HUES6 (cell line): ENCODE measurements at regions not wholly inside any gene's neighbourhood (a gene's known extent, or its start where the extent isn't known, plus 50 kb on each side); places are given as distances from the start of the nearest gene placed in this dataset.

Experiments used
- H3K27ac ChIP-seq: 2 replicates; pipeline ENCODE4 v1.7.0; 2013; ENCODE audit warnings: low read depth, mild to moderate bottlenecking, low read length, inconsistent platforms
- H3K27me3 ChIP-seq: 2 replicates; pipeline ENCODE4 v1.6.1; 2013; ENCODE audit warnings: low read length; ENCODE audit not compliant: control insufficient read depth, insufficient read depth
- H3K36me3 ChIP-seq: 2 replicates; pipeline ENCODE4 v1.6.1; 2013; ENCODE audit warnings: low read length; ENCODE audit not compliant: control insufficient read depth, insufficient read depth
- H3K4me1 ChIP-seq: 2 replicates; pipeline ENCODE4 v1.6.1; 2013; ENCODE audit warnings: low read length; ENCODE audit not compliant: control insufficient read depth, insufficient read depth
- H3K4me3 ChIP-seq: 2 replicates; pipeline ENCODE4 v1.5.1; 2013; ENCODE audit warnings: low read depth, low read length
- H3K9ac ChIP-seq: one replicate; pipeline ENCODE4 v1.6.1; 2013; ENCODE audit warnings: mild to moderate bottlenecking, low read length
- H3K9me3 ChIP-seq: 2 replicates; pipeline ENCODE4 v1.6.1; 2013; ENCODE audit warnings: low read depth, low read length; ENCODE audit not compliant: control insufficient read depth, insufficient read depth

GRCh38 chr1:55696891-55697290, 481.7 kb upstream of the USP24 start:
- Histone ChIP-seq H3K4me3 (no peak overlapping the region), H3K9me3 (no peaks in the 10 kb centered on the region), H3K27me3 (peaks cover 25% of the 10 kb centered on the region; the same call in 1 of the 2 replicates), H3K27ac (no peak overlapping the region), H3K9ac (no peak overlapping the region), H3K36me3 (no peaks in the 10 kb centered on the region), H3K4me1 (no peaks in the 10 kb centered on the region)

DNA sequence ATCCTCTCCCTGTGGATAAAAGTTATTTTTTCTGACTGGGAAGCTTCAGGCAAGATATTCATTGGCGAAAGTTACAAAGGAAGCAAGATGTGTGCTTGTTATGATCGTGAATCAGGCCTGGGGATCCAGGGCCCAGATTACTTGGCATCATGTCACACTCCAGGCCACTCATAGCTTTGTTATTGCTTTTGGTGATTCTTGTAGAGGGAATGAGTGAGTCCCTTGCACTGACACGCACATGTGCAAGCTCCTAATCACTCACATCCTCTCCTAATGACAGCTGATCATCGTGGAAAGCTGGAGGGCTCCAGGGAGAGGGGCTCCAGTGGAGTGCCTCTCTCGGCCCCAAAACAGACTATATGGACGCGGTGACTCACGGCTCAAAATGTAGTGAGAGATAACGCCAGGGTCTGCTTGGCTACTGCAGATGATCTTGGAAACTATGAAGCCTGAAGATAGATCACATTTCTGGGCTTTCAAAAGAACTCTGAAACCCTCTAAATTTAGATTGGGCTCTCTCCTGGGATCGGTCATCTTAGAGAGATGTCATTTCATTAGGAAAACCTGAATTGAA, 481.1 kb upstream of the USP24 start:
- Histone ChIP-seq H3K36me3 (no peaks in the 10 kb centered on the region), H3K9me3 (no peaks in the 10 kb centered on the region), H3K4me3 (no peak overlapping the region), H3K27ac (no peak overlapping the region), H3K27me3 (peaks cover 25% of the 10 kb centered on the region; the same call in 1 of the 2 replicates), H3K4me1 (0 out of 2 replicates have a peak, but pooled peaks cover 5% of the 10 kb centered on the region), H3K9ac (no peak overlapping the region)

- no peaks in the 10 kb centered on the region for H3K9me3 ChIP-seq
- H3K9ac ChIP-seq = no peak overlapping the region
- no peaks in the 10 kb centered on the region for H3K36me3 ChIP-seq
- no peak overlapping the region for H3K4me3 ChIP-seq
- no peak overlapping the region for H3K27ac ChIP-seq
- H3K27me3 ChIP-seq = peaks cover 28% of the 10 kb centered on the region; the same call in 1 of the 2 replicates
- 0 out of 2 replicates have a peak, but pooled peaks cover 5% of the 10 kb centered on the region for H3K4me1 ChIP-seq
Measured at GRCh38 chr1:55695552-55695951, 480.4 kb upstream of the USP24 start.

DNA sequence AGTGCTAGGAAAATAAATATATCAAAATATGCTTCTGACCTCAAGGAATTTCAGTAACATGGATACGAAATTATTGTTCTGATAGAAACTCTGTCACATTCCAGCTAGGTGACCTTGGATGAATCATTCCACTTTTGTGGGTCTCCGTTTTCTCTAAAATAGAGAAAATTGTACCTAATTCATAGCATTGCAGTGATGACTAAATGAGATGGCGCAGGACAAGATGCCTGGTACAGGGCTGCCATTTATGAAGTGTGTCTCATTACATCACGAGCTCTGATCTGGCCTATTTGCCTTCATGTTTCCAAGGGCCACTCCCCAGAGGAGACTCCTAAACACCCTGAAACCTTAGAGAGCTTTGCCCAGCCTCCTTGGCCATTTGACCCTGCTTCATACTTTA, 480.0 kb upstream of the USP24 start:
- no peak overlapping the region for H3K4me3 ChIP-seq
- H3K9ac ChIP-seq = no peak overlapping the region
- 0 out of 2 replicates have a peak, but pooled peaks cover 5% of the 10 kb centered on the region for H3K4me1 ChIP-seq
- H3K9me3 ChIP-seq = no peaks in the 10 kb centered on the region
- H3K27ac ChIP-seq = no peak overlapping the region
- no peaks in the 10 kb centered on the region for H3K36me3 ChIP-seq
- H3K27me3 ChIP-seq = peaks cover 31% of the 10 kb centered on the region; the same call in 1 of the 2 replicates

GRCh38 chr1:55694310-55694801, 479.2 kb upstream of the USP24 start:
- no peaks in the 10 kb centered on the region for H3K9me3 ChIP-seq
- H3K27me3 ChIP-seq = peaks cover 37% of the 10 kb centered on the region; the same call in 1 of the 2 replicates
- no peaks in the 10 kb centered on the region for H3K36me3 ChIP-seq
- H3K4me3 ChIP-seq = no peak overlapping the region
- 0 out of 2 replicates have a peak, but pooled peaks cover 5% of the 10 kb centered on the region for H3K4me1 ChIP-seq
- H3K9ac ChIP-seq = no peak overlapping the region
- no peak overlapping the region for H3K27ac ChIP-seq

DNA sequence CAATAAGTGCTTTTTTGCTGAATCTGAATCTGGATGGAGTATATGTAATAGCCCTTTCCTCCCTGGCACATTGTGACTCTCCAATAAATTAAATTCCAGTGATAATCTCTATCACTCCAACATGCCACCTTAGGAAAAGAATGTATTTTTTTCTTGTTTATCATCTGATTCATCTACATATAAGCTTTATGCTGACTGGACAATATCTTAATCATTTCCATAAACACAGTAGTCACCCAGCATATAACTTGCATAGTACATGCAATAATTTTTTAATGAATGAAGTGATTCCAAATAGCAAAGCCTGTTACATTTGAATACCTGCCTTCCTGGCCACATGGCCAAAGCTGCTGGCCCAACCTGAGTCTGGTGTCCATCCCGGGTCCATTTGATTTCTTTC, 477.6 kb upstream of the USP24 start:
- H3K9me3 ChIP-seq = no peaks in the 10 kb centered on the region
- H3K4me3 ChIP-seq = no peak overlapping the region
- 0 out of 2 replicates have a peak, but pooled peaks cover 5% of the 10 kb centered on the region for H3K4me1 ChIP-seq
- no peak overlapping the region for H3K9ac ChIP-seq
- H3K27me3 ChIP-seq = peaks cover 39% of the 10 kb centered on the region; the same call in 1 of the 2 replicates
- H3K36me3 ChIP-seq = no peaks in the 10 kb centered on the region
- no peak overlapping the region for H3K27ac ChIP-seq

GRCh38 chr1:55690366-55690765, 475.2 kb upstream of the USP24 start:
- Histone ChIP-seq H3K27ac (no peak overlapping the region), H3K4me3 (no peak overlapping the region), H3K9ac (no peak overlapping the region), H3K36me3 (no peaks in the 10 kb centered on the region), H3K27me3 (peaks cover 39% of the 10 kb centered on the region; the same call in 1 of the 2 replicates), H3K4me1 (0 out of 2 replicates have a peak, but pooled peaks cover 5% of the 10 kb centered on the region), H3K9me3 (no peaks in the 10 kb centered on the region)

DNA sequence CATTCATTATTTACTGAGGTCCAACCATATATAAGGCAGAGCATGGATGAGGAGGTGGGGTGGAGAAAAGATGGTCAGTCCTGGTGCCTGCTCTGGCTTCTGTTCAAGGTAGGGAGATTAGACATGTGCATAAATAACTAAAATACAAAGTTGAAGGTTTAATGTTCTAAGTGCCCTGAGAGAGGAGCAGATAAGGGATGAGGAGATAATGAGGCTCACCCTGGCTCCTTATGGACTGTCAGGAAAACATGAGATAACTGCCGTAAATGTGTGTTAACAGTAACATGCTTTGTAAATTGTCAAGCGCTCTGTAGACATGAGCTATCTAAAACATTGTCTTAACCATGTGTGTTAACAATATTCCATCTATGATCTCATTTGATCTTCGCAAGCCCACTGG, 474.6 kb upstream of the USP24 start:
- H3K27me3 ChIP-seq = peaks cover 38% of the 10 kb centered on the region; the same call in 1 of the 2 replicates
- H3K27ac ChIP-seq = no peak overlapping the region
- no peaks in the 10 kb centered on the region for H3K36me3 ChIP-seq
- no peak overlapping the region for H3K4me3 ChIP-seq
- no peak overlapping the region for H3K9ac ChIP-seq
- 0 out of 2 replicates have a peak, but pooled peaks cover 5% of the 10 kb centered on the region for H3K4me1 ChIP-seq
- no peaks in the 10 kb centered on the region for H3K9me3 ChIP-seq

GRCh38 chr1:55685560-55685959, 470.4 kb upstream of the USP24 start:
- no peaks in the 10 kb centered on the region for H3K4me1 ChIP-seq
- peaks cover 11% of the 10 kb centered on the region; the same call in 1 of the 2 replicates for H3K27me3 ChIP-seq
- H3K9ac ChIP-seq = no peak overlapping the region
- no peaks in the 10 kb centered on the region for H3K36me3 ChIP-seq
- no peaks in the 10 kb centered on the region for H3K9me3 ChIP-seq
- no peak overlapping the region for H3K4me3 ChIP-seq
- H3K27ac ChIP-seq = no peak overlapping the region

GRCh38 chr1:55684131-55684650, 469.0 kb upstream of the USP24 start:
- H3K36me3 ChIP-seq = no peaks in the 10 kb centered on the region
- H3K27me3 ChIP-seq = peaks cover under 1% of the 10 kb centered on the region; the same call in 1 of the 2 replicates
- no peak overlapping the region for H3K27ac ChIP-seq
- H3K4me3 ChIP-seq = no peak overlapping the region
- no peaks in the 10 kb centered on the region for H3K9me3 ChIP-seq
- no peak overlapping the region for H3K9ac ChIP-seq
- peaks cover 3% of the 10 kb centered on the region; the same call in 1 of the 2 replicates for H3K4me1 ChIP-seq

DNA sequence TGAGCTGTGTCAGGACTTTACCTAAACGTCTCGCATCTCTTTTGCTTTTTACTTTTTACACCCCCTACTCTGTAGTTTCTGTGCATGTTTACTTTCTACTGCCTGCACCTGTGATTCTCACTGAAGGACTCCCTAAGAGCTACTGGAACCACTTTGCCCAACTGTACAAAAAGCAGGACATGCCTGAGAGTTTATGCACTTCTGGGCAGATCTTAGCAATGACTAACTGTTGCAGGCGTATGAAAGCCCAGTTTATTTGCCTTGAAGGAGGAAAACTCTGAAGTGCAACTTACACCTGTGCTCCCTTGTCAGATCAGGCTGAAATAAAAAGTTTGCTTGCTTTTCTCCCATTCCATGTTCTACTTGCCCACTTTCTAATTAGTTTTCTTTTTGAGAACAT, 467.0 kb upstream of the USP24 start:
- Histone ChIP-seq H3K9me3 (no peaks in the 10 kb centered on the region), H3K36me3 (no peaks in the 10 kb centered on the region), H3K9ac (no peak overlapping the region), H3K4me1 (peaks cover 3% of the 10 kb centered on the region; the same call in 1 of the 2 replicates), H3K27ac (no peak overlapping the region), H3K4me3 (no peak overlapping the region), H3K27me3 (no peaks in the 10 kb centered on the region)
